PC-9 (cell line): ENCODE measurements at regions not wholly inside any gene's neighbourhood (a gene's known extent, or its start where the extent isn't known, plus 50 kb on each side); places are given as distances from the start of the nearest gene placed in this dataset.

Experiments used
- BruUV-seq: library from RNA; stranded (reverse); fragments of 400-500 nt; replicated peaks from 2 replicates; lab custom pipeline; 2021; lab: Mats Ljungman, UMichigan
- CTCF ChIA-PET: fragments of 300-600 bp; sonication (Branson Sonifier 250); formaldehyde crosslinking; loops from one replicate; lab custom pipeline; 2022; ENCODE audit warnings: antibody characterized with exemption; lab: Charles Lee
- POLR2A ChIA-PET: fragments of 300-600 bp; sonication (Branson Sonifier 250); formaldehyde crosslinking; loops from one replicate; lab custom pipeline; 2022; ENCODE audit warnings: antibody characterized with exemption; ENCODE audit not compliant: unreplicated experiment; lab: Charles Lee
- DNase-seq, 2 experiments: peaks; one replicate each; pipeline versions ENCODE4 v3.0.0 to v3.0.0-alpha.2; 2015 to 2022; ENCODE audit warnings: mixed read lengths in 1 of 2
- H2AFZ ChIP-seq: fragments of 200-600 bp; sonication (generic); 2 replicates; pipeline ENCODE4 v1.8.1; 2017; ENCODE audit warnings: antibody characterized with exemption
- H3F3A ChIP-seq: fragments of 200-600 bp; sonication (generic); 2 replicates; pipeline ENCODE4 v1.8.1; 2017; ENCODE audit warnings: antibody characterized with exemption, mild to moderate bottlenecking, low read depth; ENCODE audit not compliant: insufficient read depth
- H3K27ac ChIP-seq: fragments of 200-600 bp; sonication (generic); 2 replicates; pipeline ENCODE4 v1.6.1; 2016; ENCODE audit warnings: mixed run types
- H3K27me3 ChIP-seq: fragments of 200-600 bp; sonication (generic); 2 replicates; pipeline ENCODE4 v1.6.1; 2016; ENCODE audit warnings: low read depth, mixed run types; ENCODE audit not compliant: insufficient read depth
- H3K36me3 ChIP-seq: fragments of 200-600 bp; sonication (generic); 2 replicates; pipeline ENCODE4 v1.6.1; 2016; ENCODE audit warnings: low read depth, mixed run types
- H3K4me1 ChIP-seq: fragments of 200-600 bp; sonication (generic); replicated peaks from 2 replicates; pipeline ENCODE4 v1.6.1; 2016; ENCODE audit warnings: mixed run types; ENCODE audit not compliant: insufficient read depth
- H3K4me2 ChIP-seq: fragments of 200-600 bp; sonication (generic); 2 replicates; pipeline ENCODE4 v1.6.1; 2017; ENCODE audit warnings: mixed run types
- H3K4me3 ChIP-seq: fragments of 200-600 bp; sonication (generic); 2 replicates; pipeline ENCODE4 v1.6.1; 2016; ENCODE audit warnings: mixed run types
- H3K79me2 ChIP-seq: fragments of 200-600 bp; sonication (generic); 2 replicates; pipeline ENCODE4 v1.6.1; 2017; ENCODE audit warnings: low read depth, mixed run types
- H3K9me2 ChIP-seq: fragments of 200-600 bp; sonication (generic); 2 replicates; pipeline ENCODE4 v1.8.1; 2017; ENCODE audit warnings: mild to moderate bottlenecking; ENCODE audit not compliant: insufficient read depth
- H3K9me3 ChIP-seq: fragments of 200-600 bp; sonication (generic); 2 replicates; pipeline ENCODE4 v1.8.1; 2016; ENCODE audit warnings: low read depth; ENCODE audit not compliant: insufficient read depth
- H4K20me1 ChIP-seq: fragments of 200-600 bp; sonication (generic); 2 replicates; pipeline ENCODE4 v1.8.1; 2017; ENCODE audit not compliant: insufficient read depth
- EZH2 ChIP-seq: fragments of 200-600 bp; sonication (generic); IDR thresholded peaks from 2 replicates; pipeline ENCODE4 v1.8.0; 2017; ENCODE audit warnings: antibody characterized with exemption, low read depth
- intact Hi-C: fragments of 100-400 bp; cut with micrococcal nuclease; formaldehyde crosslinking; loops from one replicate; pipeline ENCODE4 v1.10.0; 2022; ENCODE audit not compliant: unreplicated experiment
- TF ChIP-seq, protein P1 (sequence below): fragments of 200-600 bp; sonication (generic); conservative IDR thresholded peaks from 2 replicates; pipeline ENCODE4 v1.6.1; 2017; ENCODE audit warnings: mixed run types, antibody characterized with exemption, mild to moderate bottlenecking, moderate library complexity

DNA sequence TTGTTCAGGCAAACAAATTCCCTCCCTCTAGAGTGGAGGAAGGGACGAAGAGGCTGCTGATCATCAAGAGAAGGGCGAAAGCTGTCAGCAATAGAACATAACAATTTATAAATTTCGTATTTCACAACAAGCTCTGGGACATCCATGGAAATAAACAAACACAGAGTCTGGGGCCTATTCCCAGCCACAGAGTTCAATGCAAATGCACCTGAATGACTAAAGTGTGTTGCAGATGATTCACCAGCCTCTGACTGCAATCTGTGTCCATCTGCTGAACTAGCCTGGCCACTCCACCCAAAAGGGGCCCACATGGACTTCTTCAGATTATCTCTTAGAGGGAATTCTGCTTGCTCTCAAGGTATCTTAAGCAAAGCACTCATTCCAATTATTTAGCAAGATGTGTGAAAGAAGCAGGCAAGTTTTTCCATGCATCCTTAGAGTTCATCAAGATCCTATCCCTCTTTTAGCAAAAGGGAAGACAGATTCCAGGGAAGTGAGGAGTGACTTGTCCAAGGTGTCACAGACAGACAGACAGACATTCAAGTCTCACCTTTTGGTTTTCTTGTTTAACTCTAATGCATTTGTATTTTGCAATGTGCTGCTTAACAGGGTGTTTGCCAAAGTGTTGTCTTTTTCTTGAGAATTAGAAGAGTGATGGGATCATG, 307.8 kb upstream of the PAPPA start:
- ChIA-PET CTCF (no interaction called here), POLR2A (no interaction called here)
- H2AFZ ChIP-seq: no peak overlapping the region
- H3K27ac ChIP-seq: no peak overlapping the region; the same call in 1 of the 2 replicates
- H4K20me1 ChIP-seq: no peaks in the 10 kb centered on the region
- TF ChIP-seq, protein P1, sequence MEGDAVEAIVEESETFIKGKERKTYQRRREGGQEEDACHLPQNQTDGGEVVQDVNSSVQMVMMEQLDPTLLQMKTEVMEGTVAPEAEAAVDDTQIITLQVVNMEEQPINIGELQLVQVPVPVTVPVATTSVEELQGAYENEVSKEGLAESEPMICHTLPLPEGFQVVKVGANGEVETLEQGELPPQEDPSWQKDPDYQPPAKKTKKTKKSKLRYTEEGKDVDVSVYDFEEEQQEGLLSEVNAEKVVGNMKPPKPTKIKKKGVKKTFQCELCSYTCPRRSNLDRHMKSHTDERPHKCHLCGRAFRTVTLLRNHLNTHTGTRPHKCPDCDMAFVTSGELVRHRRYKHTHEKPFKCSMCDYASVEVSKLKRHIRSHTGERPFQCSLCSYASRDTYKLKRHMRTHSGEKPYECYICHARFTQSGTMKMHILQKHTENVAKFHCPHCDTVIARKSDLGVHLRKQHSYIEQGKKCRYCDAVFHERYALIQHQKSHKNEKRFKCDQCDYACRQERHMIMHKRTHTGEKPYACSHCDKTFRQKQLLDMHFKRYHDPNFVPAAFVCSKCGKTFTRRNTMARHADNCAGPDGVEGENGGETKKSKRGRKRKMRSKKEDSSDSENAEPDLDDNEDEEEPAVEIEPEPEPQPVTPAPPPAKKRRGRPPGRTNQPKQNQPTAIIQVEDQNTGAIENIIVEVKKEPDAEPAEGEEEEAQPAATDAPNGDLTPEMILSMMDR: no peak
- TF ChIP-seq EZH2: no peak
- H3K4me1 ChIP-seq: peaks cover 14% of the 10 kb centered on the region; the same call in 1 of the 2 replicates
- no peaks in the 10 kb centered on the region for H3K36me3 ChIP-seq
- no peaks in the 10 kb centered on the region for H3F3A ChIP-seq
- no peaks in the 10 kb centered on the region for H3K27me3 ChIP-seq
- H3K4me3 ChIP-seq: no peak overlapping the region
- no TSS peak for BruUV-seq
- H3K9me2 ChIP-seq: no peaks in the 10 kb centered on the region
- DNase-seq: peak; percentile 35 to 70
- H3K79me2 ChIP-seq: no peaks in the 10 kb centered on the region
- intact Hi-C loops: loop anchor here (10.0 kb wide), 1 partner anchor 171 kb away; no protein-coding TSS in a partner anchor
- H3K4me2 ChIP-seq: peak overlapping the region; percentile 20; the same call in 1 of the 2 replicates
- peaks cover 4% of the 10 kb centered on the region; the same call in 1 of the 2 replicates for H3K9me3 ChIP-seq

DNA sequence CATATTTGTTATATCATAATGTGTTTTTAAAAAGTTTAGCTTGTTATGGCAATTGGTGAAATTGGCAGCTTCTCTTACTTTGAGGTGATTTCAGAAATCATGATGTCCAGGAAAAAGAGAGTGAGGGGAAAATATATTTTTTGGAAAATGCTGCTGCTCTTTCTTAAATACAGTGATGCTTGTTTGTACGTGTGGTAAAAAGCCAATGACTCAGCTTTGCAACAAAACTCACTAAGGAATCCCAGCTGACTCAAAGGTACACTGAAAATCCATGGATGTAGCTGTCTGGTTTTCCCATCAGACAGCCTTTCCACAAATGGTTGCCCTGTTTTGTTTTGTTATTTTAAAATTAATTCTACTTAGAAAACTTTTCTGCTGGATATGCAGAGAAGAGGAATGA, 306.4 kb upstream of the PAPPA start:
- H3K4me3 ChIP-seq: no peak overlapping the region
- no peak for DNase-seq
- peaks cover 14% of the 10 kb centered on the region; the same call in 1 of the 2 replicates for H3K4me1 ChIP-seq
- ChIA-PET POLR2A (no interaction called here), CTCF (interaction anchor here (0.7 kb wide), 1 partner anchor 224 kb away, joined by 10 read pairs; no protein-coding TSS in a partner anchor)
- no peaks in the 10 kb centered on the region for H3K9me2 ChIP-seq
- intact Hi-C loops: loop anchor here (10.0 kb wide), 1 partner anchor 172 kb away; no protein-coding TSS in a partner anchor
- no peak overlapping the region; the same call in 1 of the 2 replicates for H2AFZ ChIP-seq
- no peak overlapping the region for H3K27ac ChIP-seq
- no TSS peak for BruUV-seq
- TF ChIP-seq EZH2: no peak
- TF ChIP-seq, protein P1: no peak
- no peak overlapping the region for H3K4me2 ChIP-seq
- H3K79me2 ChIP-seq: no peaks in the 10 kb centered on the region
- peaks cover 4% of the 10 kb centered on the region; the same call in 1 of the 2 replicates for H3K9me3 ChIP-seq
- H3K27me3 ChIP-seq: no peaks in the 10 kb centered on the region
- no peaks in the 10 kb centered on the region for H4K20me1 ChIP-seq
- H3F3A ChIP-seq: no peaks in the 10 kb centered on the region
- no peaks in the 10 kb centered on the region for H3K36me3 ChIP-seq

DNA sequence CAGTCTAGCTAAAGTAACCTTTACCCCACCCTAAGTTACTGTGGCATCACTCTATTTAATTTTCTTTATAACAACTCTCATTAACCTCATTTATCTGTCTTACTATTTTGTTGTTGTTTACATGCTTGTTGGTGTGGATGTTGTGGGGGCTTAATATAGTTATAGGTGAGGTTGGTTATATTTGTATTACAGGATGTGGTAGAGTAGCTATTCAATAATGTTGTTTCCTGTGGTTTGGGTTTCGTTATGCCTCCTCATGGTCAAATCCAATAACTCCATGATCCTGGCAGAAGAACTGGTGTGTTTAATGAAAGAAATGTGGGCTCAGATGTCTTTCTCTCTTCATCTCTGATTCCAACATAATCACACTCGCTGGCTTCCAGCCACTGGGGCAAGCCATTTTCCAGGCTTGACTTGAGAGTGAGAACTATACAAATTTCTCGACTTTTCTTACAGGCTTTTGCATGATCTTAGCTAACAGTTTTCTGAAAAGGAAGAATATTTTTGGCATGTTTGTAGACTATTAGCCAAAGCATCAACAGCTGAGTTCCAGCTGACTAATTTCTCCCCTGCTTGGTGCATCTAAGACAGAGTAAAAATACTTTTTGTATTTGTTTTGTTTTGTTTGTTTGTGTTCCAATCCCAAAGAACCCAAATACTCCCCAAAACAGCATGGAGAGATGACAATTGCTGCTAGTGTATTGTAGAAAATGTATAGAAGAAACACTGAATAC, 303.7 kb upstream of the PAPPA start:
- TF ChIP-seq, protein P1: no peak
- TF ChIP-seq EZH2: no peak
- Histone ChIP-seq H2AFZ (no peak overlapping the region), H3K9me3 (peaks cover 4% of the 10 kb centered on the region; the same call in 1 of the 2 replicates), H3K4me1 (peaks cover 14% of the 10 kb centered on the region; the same call in 1 of the 2 replicates), H4K20me1 (no peaks in the 10 kb centered on the region), H3K27me3 (no peaks in the 10 kb centered on the region), H3K4me3 (no peak overlapping the region), H3K36me3 (no peaks in the 10 kb centered on the region), H3K27ac (no peak overlapping the region), H3K9me2 (no peaks in the 10 kb centered on the region), H3F3A (no peaks in the 10 kb centered on the region), H3K79me2 (no peaks in the 10 kb centered on the region), H3K4me2 (no peak overlapping the region)
- POLR2A ChIA-PET: no interaction called here
- DNase-seq: no peak
- no TSS peak for BruUV-seq
- intact Hi-C loops: loop anchor here (10.0 kb wide), 1 partner anchor 175 kb away; no protein-coding TSS in a partner anchor
- CTCF ChIA-PET: no interaction called here
